Smooth muscle cell (in vitro differentiated cells): ENCODE measurements at regions not wholly inside any gene's neighbourhood (a gene's known extent, or its start where the extent isn't known, plus 50 kb on each side); places are given as distances from the start of the nearest gene placed in this dataset.

Experiments used
- DNase-seq: peaks from one replicate; lab custom pipeline; 2025; ENCODE audit not compliant: unreplicated experiment; lab: John Stamatoyannopoulos, UW
- H2AFZ ChIP-seq: fragments of 200-600 bp; sonication (generic); 2 replicates; pipeline ENCODE4 v1.6.0; 2016; ENCODE audit warnings: antibody characterized with exemption, low read depth, mild to moderate bottlenecking
- H3F3A ChIP-seq: fragments of 200-600 bp; sonication (generic); 2 replicates; pipeline ENCODE4 v1.6.0; 2017; ENCODE audit warnings: antibody characterized with exemption, low read depth
- H3K27ac ChIP-seq: fragments of 200-600 bp; sonication (generic); 2 replicates; pipeline ENCODE4 v1.5.1; 2016; ENCODE audit warnings: low read depth, mild to moderate bottlenecking
- H3K27me3 ChIP-seq: fragments of 200-600 bp; sonication (generic); 2 replicates; pipeline ENCODE4 v1.6.1; 2016; ENCODE audit warnings: low read depth, mild to moderate bottlenecking
- H3K36me3 ChIP-seq: fragments of 200-600 bp; sonication (generic); 2 replicates; pipeline ENCODE4 v1.5.1; 2016; ENCODE audit warnings: low read depth
- H3K4me1 ChIP-seq: fragments of 200-600 bp; sonication (generic); 2 replicates; pipeline ENCODE4 v1.5.1; 2016; ENCODE audit warnings: low read depth
- H3K4me2 ChIP-seq: fragments of 200-600 bp; sonication (generic); 2 replicates; pipeline ENCODE4 v1.6.0; 2016; ENCODE audit warnings: mild to moderate bottlenecking
- H3K4me3 ChIP-seq: fragments of 200-600 bp; sonication (generic); 2 replicates; pipeline ENCODE4 v1.5.1; 2016; ENCODE audit warnings: mild to moderate bottlenecking
- H3K79me2 ChIP-seq: fragments of 200-600 bp; sonication (generic); 2 replicates; pipeline ENCODE4 v1.6.0; 2016; ENCODE audit warnings: low read depth, mild to moderate bottlenecking
- H3K9ac ChIP-seq: fragments of 200-600 bp; sonication (generic); 2 replicates; pipeline ENCODE4 v1.6.0; 2016; ENCODE audit warnings: low read depth
- H3K9me3 ChIP-seq: fragments of 200-600 bp; sonication (generic); replicated peaks from 2 replicates; pipeline ENCODE4 v1.5.1; 2016; ENCODE audit warnings: low read depth
- H4K20me1 ChIP-seq: fragments of 200-600 bp; sonication (generic); 2 replicates; pipeline ENCODE4 v1.6.0; 2016; ENCODE audit warnings: low read depth
- CTCF ChIP-seq: fragments of 200-600 bp; sonication (generic); IDR thresholded peaks from 2 replicates; pipeline ENCODE4 v1.5.1; 2017; ENCODE audit warnings: borderline replicate concordance, mild to moderate bottlenecking, antibody characterized with exemption; ENCODE audit not compliant: insufficient read depth, poor library complexity, severe bottlenecking
- WGBS: methylation state at CpG from one replicate; pipeline ENCODE4 v1.1.7; 2016; ENCODE audit warnings: low lambda C conversion rate; 5-methylcytosine and 5-hydroxymethylcytosine counted together

DNA sequence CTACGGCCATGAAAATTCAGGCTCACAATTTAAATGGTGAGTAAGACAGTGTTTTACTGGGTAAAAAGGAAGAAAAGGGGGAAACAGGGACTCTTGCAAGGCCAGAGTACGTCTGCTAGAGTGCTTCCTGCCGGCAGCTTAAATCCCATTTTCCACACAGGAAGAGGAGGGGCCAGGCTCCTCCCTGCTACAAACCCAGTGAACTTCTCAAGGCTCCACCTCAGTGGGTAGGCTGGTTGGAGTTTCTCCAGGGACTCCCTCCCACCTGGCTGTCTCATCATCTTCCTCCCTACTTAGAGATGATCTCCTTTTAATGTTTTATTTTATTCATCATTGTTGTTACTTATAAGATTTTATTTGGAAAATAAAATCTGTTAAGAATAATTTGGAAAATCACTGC lies 62.6 kb upstream of the SEMA3C start:
- DNase-seq = no peak
- no peaks in the 10 kb centered on the region for H3K36me3 ChIP-seq
- H2AFZ ChIP-seq = no peak overlapping the region
- no peaks in the 10 kb centered on the region for H3F3A ChIP-seq
- WGBS = 85% methylated on average over 3 of the region's 3 CpGs
- no peaks in the 10 kb centered on the region for H4K20me1 ChIP-seq
- no peak overlapping the region for H3K4me2 ChIP-seq
- no peak overlapping the region for H3K27ac ChIP-seq
- H3K79me2 ChIP-seq = no peaks in the 10 kb centered on the region
- TF ChIP-seq CTCF = no peak
- H3K4me1 ChIP-seq = no peaks in the 10 kb centered on the region
- no peaks in the 10 kb centered on the region for H3K27me3 ChIP-seq
- no peak overlapping the region for H3K4me3 ChIP-seq
- no peak overlapping the region for H3K9ac ChIP-seq
- H3K9me3 ChIP-seq = no peaks in the 10 kb centered on the region

- no peaks in the 10 kb centered on the region for H4K20me1 ChIP-seq
- TF ChIP-seq CTCF = no peak
- no peak overlapping the region for H3K27ac ChIP-seq
- H3K9me3 ChIP-seq = no peaks in the 10 kb centered on the region
- H3K4me2 ChIP-seq = no peak overlapping the region
- no peak overlapping the region for H2AFZ ChIP-seq
- WGBS = 16% methylated on average over 1 of the region's 1 CpG
- H3K79me2 ChIP-seq = no peaks in the 10 kb centered on the region
- H3K27me3 ChIP-seq = no peaks in the 10 kb centered on the region
- DNase-seq = no peak
- no peaks in the 10 kb centered on the region for H3K36me3 ChIP-seq
- no peak overlapping the region for H3K4me3 ChIP-seq
- H3K4me1 ChIP-seq = no peaks in the 10 kb centered on the region
- H3F3A ChIP-seq = no peaks in the 10 kb centered on the region
- no peak overlapping the region for H3K9ac ChIP-seq
These were observed 58.9 kb upstream of the SEMA3C start for GRCh38 chr7:80977751-80978150.

- no peaks in the 10 kb centered on the region for H3K9me3 ChIP-seq
- DNase-seq = no peak
- WGBS = 85% methylated on average over 22 of the region's 22 CpGs
These were observed 55.8 kb upstream of the SEMA3C start for GRCh38 chr7:80974396-80975358.

More at GRCh38 chr7:80974396-80975358, 55.8 kb upstream of the SEMA3C start:
- H3K9ac ChIP-seq = no peak overlapping the region
- H3K4me2 ChIP-seq = no peak overlapping the region
- H3K27ac ChIP-seq = no peak overlapping the region
- H3K79me2 ChIP-seq = no peaks in the 10 kb centered on the region
- H4K20me1 ChIP-seq = no peaks in the 10 kb centered on the region
- H2AFZ ChIP-seq = no peak overlapping the region
- TF ChIP-seq CTCF = no peak
- no peaks in the 10 kb centered on the region for H3K27me3 ChIP-seq
- no peak overlapping the region for H3K4me3 ChIP-seq
- no peaks in the 10 kb centered on the region for H3F3A ChIP-seq
- no peaks in the 10 kb centered on the region for H3K36me3 ChIP-seq
- H3K4me1 ChIP-seq = no peaks in the 10 kb centered on the region
